ENCODE measurements at regions not wholly inside any gene's neighbourhood (a gene's known extent, or its start where the extent isn't known, plus 50 kb on each side); places are given as distances from the start of the nearest gene placed in this dataset.

GRCh38 chr1:166368030-166368429 is 201.2 kb upstream of the FAM78B start:
- no peak overlapping the region for H3K4me3 ChIP-seq (ENCODE audit: low read length)
- no peaks in the 10 kb centered on the region for H4K20me1 ChIP-seq (ENCODE audit: control insufficient read depth, insufficient read depth, low read depth, low read length)
- no peaks in the 10 kb centered on the region; the same call in 1 of the 2 replicates for H3K27me3 ChIP-seq (ENCODE audit: control insufficient read depth, low read length)
- H3F3A ChIP-seq (ENCODE audit: control insufficient read depth, insufficient read depth), result no peaks in the 10 kb centered on the region
- H3K4me2 ChIP-seq (ENCODE audit: low read length), result no peak overlapping the region
- H3K79me2 ChIP-seq (ENCODE audit: control insufficient read depth, low read length), result no peaks in the 10 kb centered on the region
- no peak overlapping the region for H3K27ac ChIP-seq (ENCODE audit: low read depth, low read length)
- H3K4me1 ChIP-seq (ENCODE audit: control insufficient read depth, low read length), result no peaks in the 10 kb centered on the region
- H3K9me3 ChIP-seq (ENCODE audit: control insufficient read depth, insufficient read depth, low read length), result no peaks in the 10 kb centered on the region
- TF ChIP-seq EZH2phosphoT487 (IDR thresholded peaks at IDR 0.05; ENCODE audit: borderline replicate concordance, low read length), result no peak
- no peak for TF ChIP-seq CTCF (IDR thresholded peaks at IDR 0.05; ENCODE audit: low read depth, low read length, poor library complexity, severe bottlenecking)
- H3K36me3 ChIP-seq (ENCODE audit: control insufficient read depth, low read length), result no peaks in the 10 kb centered on the region
- no peaks in the 10 kb centered on the region for H3K9me2 ChIP-seq (replicated peaks; ENCODE audit: control insufficient read depth, low read length)

GRCh38 chr1:166377896-166378295 is 211.1 kb upstream of the FAM78B start:
- no peaks in the 10 kb centered on the region for H3K36me3 ChIP-seq (ENCODE audit: control insufficient read depth, low read length)
- H3K4me3 ChIP-seq (ENCODE audit: low read length), result no peak overlapping the region
- TF ChIP-seq EZH2phosphoT487 (IDR thresholded peaks at IDR 0.05; ENCODE audit: borderline replicate concordance, low read length) (no peak), CTCF (IDR thresholded peaks at IDR 0.05; ENCODE audit: low read depth, low read length, poor library complexity, severe bottlenecking) (no peak)
- no peaks in the 10 kb centered on the region for H3K79me2 ChIP-seq (ENCODE audit: control insufficient read depth, low read length)
- H3K4me2 ChIP-seq (ENCODE audit: low read length), result no peak overlapping the region
- H3K4me1 ChIP-seq (ENCODE audit: control insufficient read depth, low read length), result no peaks in the 10 kb centered on the region
- H4K20me1 ChIP-seq (ENCODE audit: control insufficient read depth, insufficient read depth, low read depth, low read length), result no peaks in the 10 kb centered on the region
- no peaks in the 10 kb centered on the region for H3K27me3 ChIP-seq (ENCODE audit: control insufficient read depth, low read length)
- H3K9me3 ChIP-seq (ENCODE audit: control insufficient read depth, insufficient read depth, low read length), result no peaks in the 10 kb centered on the region
- H3K9me2 ChIP-seq (replicated peaks; ENCODE audit: control insufficient read depth, low read length), result no peaks in the 10 kb centered on the region
- H3F3A ChIP-seq (ENCODE audit: control insufficient read depth, insufficient read depth), result no peaks in the 10 kb centered on the region
- H3K27ac ChIP-seq (ENCODE audit: low read depth, low read length), result no peak overlapping the region

GRCh38 chr1:166378805-166379204 is 212.0 kb upstream of the FAM78B start:
- no peaks in the 10 kb centered on the region for H4K20me1 ChIP-seq (ENCODE audit: control insufficient read depth, insufficient read depth, low read depth, low read length)
- no peak overlapping the region for H3K4me2 ChIP-seq (ENCODE audit: low read length)
- no peaks in the 10 kb centered on the region for H3K9me3 ChIP-seq (ENCODE audit: control insufficient read depth, insufficient read depth, low read length)
- H3K9me2 ChIP-seq (replicated peaks; ENCODE audit: control insufficient read depth, low read length), result no peaks in the 10 kb centered on the region
- no peaks in the 10 kb centered on the region for H3K4me1 ChIP-seq (ENCODE audit: control insufficient read depth, low read length)
- H3K79me2 ChIP-seq (ENCODE audit: control insufficient read depth, low read length), result no peaks in the 10 kb centered on the region
- H3K27ac ChIP-seq (ENCODE audit: low read depth, low read length), result no peak overlapping the region
- TF ChIP-seq CTCF (IDR thresholded peaks at IDR 0.05; ENCODE audit: low read depth, low read length, poor library complexity, severe bottlenecking) (no peak), EZH2phosphoT487 (IDR thresholded peaks at IDR 0.05; ENCODE audit: borderline replicate concordance, low read length) (no peak)
- no peak overlapping the region for H3K4me3 ChIP-seq (ENCODE audit: low read length)
- H3K27me3 ChIP-seq (ENCODE audit: control insufficient read depth, low read length), result no peaks in the 10 kb centered on the region
- H3K36me3 ChIP-seq (ENCODE audit: control insufficient read depth, low read length), result no peaks in the 10 kb centered on the region
- H3F3A ChIP-seq (ENCODE audit: control insufficient read depth, insufficient read depth), result no peaks in the 10 kb centered on the region

- Histone ChIP-seq H3K27ac (ENCODE audit: low read depth, low read length) (no peak overlapping the region), H4K20me1 (ENCODE audit: control insufficient read depth, insufficient read depth, low read depth, low read length) (no peaks in the 10 kb centered on the region), H3K36me3 (ENCODE audit: control insufficient read depth, low read length) (no peaks in the 10 kb centered on the region), H3K4me1 (ENCODE audit: control insufficient read depth, low read length) (no peaks in the 10 kb centered on the region), H3K4me3 (ENCODE audit: low read length) (no peak overlapping the region), H3K79me2 (ENCODE audit: control insufficient read depth, low read length) (no peaks in the 10 kb centered on the region), H3F3A (ENCODE audit: control insufficient read depth, insufficient read depth) (no peaks in the 10 kb centered on the region), H3K27me3 (ENCODE audit: control insufficient read depth, low read length) (no peaks in the 10 kb centered on the region), H3K4me2 (ENCODE audit: low read length) (no peak overlapping the region), H3K9me2 (replicated peaks; ENCODE audit: control insufficient read depth, low read length) (no peaks in the 10 kb centered on the region), H3K9me3 (ENCODE audit: control insufficient read depth, insufficient read depth, low read length) (no peaks in the 10 kb centered on the region)
- TF ChIP-seq CTCF (IDR thresholded peaks at IDR 0.05; ENCODE audit: low read depth, low read length, poor library complexity, severe bottlenecking) (no peak), EZH2phosphoT487 (IDR thresholded peaks at IDR 0.05; ENCODE audit: borderline replicate concordance, low read length) (no peak)
Measured at GRCh38 chr1:166379447-166379846, 212.6 kb upstream of the FAM78B start.
